Loucy (cell line): ENCODE measurements at regions not wholly inside any gene's neighbourhood (a gene's known extent, or its start where the extent isn't known, plus 50 kb on each side); places are given as distances from the start of the nearest gene placed in this dataset.

ENCODE experiments used
- H2AFZ ChIP-seq: fragments of 200-600 bp; sonication (generic); 2 replicates; pipeline ENCODE4 v1.6.0; 2016; ENCODE audit warnings: antibody characterized with exemption, mild to moderate bottlenecking, low read length, moderate library complexity
- H3F3A ChIP-seq: fragments of 200-600 bp; 2 replicates; pipeline ENCODE4 v1.6.0; 2016; ENCODE audit warnings: antibody characterized with exemption, low read depth, mild to moderate bottlenecking
- H3K27me3 ChIP-seq: fragments of 200-600 bp; sonication (generic); 2 replicates; pipeline ENCODE4 v1.6.1; 2014; ENCODE audit warnings: low read length, mild to moderate bottlenecking; ENCODE audit not compliant: insufficient read depth, poor library complexity, severe bottlenecking
- H3K36me3 ChIP-seq: fragments of 200-600 bp; sonication (generic); 2 replicates; pipeline ENCODE4 v1.6.1; 2016; ENCODE audit warnings: low read length; ENCODE audit not compliant: insufficient read depth
- H3K4me1 ChIP-seq: fragments of 200-600 bp; sonication (generic); 2 replicates; pipeline ENCODE4 v1.5.1; 2014; ENCODE audit warnings: low read length, mild to moderate bottlenecking; ENCODE audit not compliant: insufficient read depth, poor library complexity, severe bottlenecking
- H3K4me2 ChIP-seq: fragments of 200-600 bp; sonication (generic); 2 replicates; pipeline ENCODE4 v1.6.0; 2014; ENCODE audit warnings: antibody characterized with exemption, low read length, low read depth, mild to moderate bottlenecking; ENCODE audit not compliant: poor library complexity, severe bottlenecking
- H3K4me3 ChIP-seq: fragments of 200-600 bp; sonication (generic); 2 replicates; pipeline ENCODE4 v1.5.1; 2014; ENCODE audit warnings: low read length, mild to moderate bottlenecking, mixed read lengths; ENCODE audit not compliant: poor library complexity, severe bottlenecking
- H3K79me2 ChIP-seq: fragments of 200-600 bp; sonication (generic); 2 replicates; pipeline ENCODE4 v1.6.1; 2014; ENCODE audit warnings: low read length; ENCODE audit not compliant: insufficient read depth
- H3K9ac ChIP-seq: fragments of 200-600 bp; sonication (generic); 2 replicates; pipeline ENCODE4 v1.6.0; 2014; ENCODE audit warnings: mild to moderate bottlenecking, low read depth, low read length, moderate library complexity; ENCODE audit not compliant: poor library complexity, severe bottlenecking
- H3K9me2 ChIP-seq: fragments of 200-600 bp; sonication (generic); replicated peaks from 2 replicates; pipeline ENCODE4 v1.6.1; 2016; ENCODE audit warnings: low read depth, low read length, mixed read lengths
- H3K9me3 ChIP-seq: fragments of 200-600 bp; sonication (generic); 2 replicates; pipeline ENCODE4 v1.6.1; 2014; ENCODE audit warnings: mild to moderate bottlenecking, antibody characterized with exemption, low read length, low read depth; ENCODE audit not compliant: insufficient read depth
- H4K20me1 ChIP-seq: fragments of 200-600 bp; sonication (generic); 2 replicates; pipeline ENCODE4 v1.6.0; 2014; ENCODE audit warnings: antibody characterized with exemption, low read length, mild to moderate bottlenecking; ENCODE audit not compliant: insufficient read depth, poor library complexity, severe bottlenecking
- EZH2phosphoT487 ChIP-seq: fragments of 200-600 bp; IDR thresholded peaks from 2 replicates; pipeline ENCODE4 v1.6.1; 2018; ENCODE audit warnings: antibody characterized with exemption, mild to moderate bottlenecking, moderate library complexity, borderline replicate concordance
- TF ChIP-seq, protein P1 (sequence below): fragments of 200-600 bp; sonication (generic); conservative IDR thresholded peaks from 2 replicates; pipeline ENCODE4 v1.5.1; 2014; ENCODE audit warnings: mild to moderate bottlenecking, antibody characterized with exemption, low read length

DNA sequence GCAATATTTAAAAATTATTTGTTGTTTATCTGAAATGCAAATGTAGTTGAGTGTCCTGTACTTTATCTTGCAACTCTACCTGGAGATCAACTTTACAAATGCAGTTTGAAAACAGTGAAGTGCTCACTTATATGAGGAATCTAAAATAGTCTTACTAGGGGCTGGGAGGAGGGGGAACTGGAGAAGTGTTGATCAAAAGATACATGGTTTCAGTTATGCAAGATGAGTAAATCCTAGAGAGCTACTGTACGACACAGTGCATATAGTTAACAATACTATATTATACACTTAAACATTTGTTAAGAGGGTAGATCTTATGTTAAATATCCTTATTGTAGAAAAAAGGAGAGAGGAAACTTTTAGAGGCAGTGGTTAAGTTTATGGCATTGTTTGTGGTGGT lies 241.9 kb downstream of the BCL11A start:
- Histone ChIP-seq H2AFZ (no peak overlapping the region), H3K9me3 (no peaks in the 10 kb centered on the region), H3K4me1 (no peaks in the 10 kb centered on the region), H3K9me2 (no peaks in the 10 kb centered on the region), H3K9ac (no peak overlapping the region), H3F3A (no peaks in the 10 kb centered on the region), H4K20me1 (no peaks in the 10 kb centered on the region), H3K36me3 (no peaks in the 10 kb centered on the region), H3K4me3 (no peak overlapping the region), H3K4me2 (no peak overlapping the region), H3K79me2 (no peaks in the 10 kb centered on the region), H3K27me3 (no peaks in the 10 kb centered on the region)
- TF ChIP-seq EZH2phosphoT487, result no peak

DNA sequence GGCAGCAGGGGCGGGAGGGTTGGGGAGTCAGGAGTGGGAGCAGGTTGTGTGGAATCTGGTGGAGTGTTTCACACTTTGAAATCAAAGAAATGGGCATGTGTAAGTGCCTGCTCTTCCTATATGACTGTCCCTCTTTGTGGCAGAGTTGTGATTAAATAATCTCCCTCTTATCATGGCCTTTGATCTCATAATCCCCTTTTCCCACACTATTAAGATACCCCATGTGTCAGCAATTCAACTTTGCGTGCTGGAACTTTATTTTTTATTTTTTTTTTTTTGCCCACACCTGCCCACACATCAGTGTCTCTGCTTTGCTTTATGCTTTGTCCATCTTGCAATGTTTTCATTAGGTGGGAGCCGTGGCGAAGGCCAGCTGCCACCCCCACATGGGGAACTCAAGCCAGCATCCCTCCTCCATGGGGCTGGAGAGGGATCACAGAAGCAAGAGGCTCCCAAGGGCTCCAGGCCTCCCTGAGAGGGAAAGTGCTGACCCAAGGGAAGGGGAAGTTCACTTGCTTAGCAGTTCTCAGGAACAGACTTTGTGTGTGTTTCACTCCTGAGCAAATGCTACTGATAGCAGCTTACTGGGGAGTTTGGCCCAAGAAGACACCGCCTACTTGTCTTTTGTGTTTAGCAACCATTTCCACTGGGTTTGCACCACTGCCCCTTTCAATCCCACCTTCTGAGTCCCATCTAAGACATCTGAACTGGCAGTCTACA lies 243.4 kb downstream of the BCL11A start:
- no peak overlapping the region for H3K4me3 ChIP-seq
- no peaks in the 10 kb centered on the region for H3K9me2 ChIP-seq
- H3K4me2 ChIP-seq, result no peak overlapping the region
- no peaks in the 10 kb centered on the region for H4K20me1 ChIP-seq
- H3K79me2 ChIP-seq, result no peaks in the 10 kb centered on the region
- H3K36me3 ChIP-seq, result no peaks in the 10 kb centered on the region
- H3K4me1 ChIP-seq, result no peaks in the 10 kb centered on the region
- H3K9me3 ChIP-seq, result no peaks in the 10 kb centered on the region
- H2AFZ ChIP-seq, result no peak overlapping the region
- no peak overlapping the region for H3K9ac ChIP-seq
- no peak for TF ChIP-seq EZH2phosphoT487
- TF ChIP-seq, protein P1, sequence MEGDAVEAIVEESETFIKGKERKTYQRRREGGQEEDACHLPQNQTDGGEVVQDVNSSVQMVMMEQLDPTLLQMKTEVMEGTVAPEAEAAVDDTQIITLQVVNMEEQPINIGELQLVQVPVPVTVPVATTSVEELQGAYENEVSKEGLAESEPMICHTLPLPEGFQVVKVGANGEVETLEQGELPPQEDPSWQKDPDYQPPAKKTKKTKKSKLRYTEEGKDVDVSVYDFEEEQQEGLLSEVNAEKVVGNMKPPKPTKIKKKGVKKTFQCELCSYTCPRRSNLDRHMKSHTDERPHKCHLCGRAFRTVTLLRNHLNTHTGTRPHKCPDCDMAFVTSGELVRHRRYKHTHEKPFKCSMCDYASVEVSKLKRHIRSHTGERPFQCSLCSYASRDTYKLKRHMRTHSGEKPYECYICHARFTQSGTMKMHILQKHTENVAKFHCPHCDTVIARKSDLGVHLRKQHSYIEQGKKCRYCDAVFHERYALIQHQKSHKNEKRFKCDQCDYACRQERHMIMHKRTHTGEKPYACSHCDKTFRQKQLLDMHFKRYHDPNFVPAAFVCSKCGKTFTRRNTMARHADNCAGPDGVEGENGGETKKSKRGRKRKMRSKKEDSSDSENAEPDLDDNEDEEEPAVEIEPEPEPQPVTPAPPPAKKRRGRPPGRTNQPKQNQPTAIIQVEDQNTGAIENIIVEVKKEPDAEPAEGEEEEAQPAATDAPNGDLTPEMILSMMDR, result no peak
- no peaks in the 10 kb centered on the region for H3K27me3 ChIP-seq
- H3F3A ChIP-seq, result no peaks in the 10 kb centered on the region

DNA sequence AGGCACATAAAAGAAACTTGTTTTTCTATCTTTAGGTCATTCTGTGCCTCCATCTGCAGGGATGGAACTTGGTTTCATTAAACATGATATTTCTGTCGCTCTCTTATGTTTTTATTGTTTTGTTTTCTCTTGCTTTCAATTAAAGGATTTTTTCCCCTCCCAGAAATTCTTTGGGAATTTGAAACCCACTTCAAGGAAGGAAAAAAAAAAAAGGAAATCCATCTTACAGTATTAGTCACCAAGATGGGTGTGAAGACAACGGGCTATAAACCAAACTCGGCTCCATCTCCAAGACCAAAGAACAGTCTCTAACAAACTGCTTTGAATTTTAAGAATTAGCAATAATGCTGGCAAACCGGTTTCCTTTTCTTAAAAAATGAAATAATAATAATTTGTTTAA lies 244.1 kb downstream of the BCL11A start:
- no peaks in the 10 kb centered on the region for H3F3A ChIP-seq
- no peak overlapping the region for H2AFZ ChIP-seq

More for the DNA sequence above, 244.1 kb downstream of the BCL11A start:
- Histone ChIP-seq H3K36me3 (no peaks in the 10 kb centered on the region), H3K4me3 (no peak overlapping the region), H3K27me3 (no peaks in the 10 kb centered on the region), H3K4me2 (no peak overlapping the region), H3K9me2 (no peaks in the 10 kb centered on the region), H3K9me3 (no peaks in the 10 kb centered on the region), H3K9ac (no peak overlapping the region), H3K4me1 (no peaks in the 10 kb centered on the region), H3K79me2 (no peaks in the 10 kb centered on the region), H4K20me1 (no peaks in the 10 kb centered on the region)
- TF ChIP-seq EZH2phosphoT487, result no peak
- TF ChIP-seq, protein P1, result no peak
